Mammary epithelial cell (primary cell): ENCODE measurements at regions not wholly inside any gene's neighbourhood (a gene's known extent, or its start where the extent isn't known, plus 50 kb on each side); places are given as distances from the start of the nearest gene placed in this dataset.

Experiments used
- EZH2 ChIP-seq: IDR thresholded peaks from 2 replicates; pipeline ENCODE4 v1.6.1; 2012; ENCODE audit warnings: low read length, inconsistent platforms, borderline replicate concordance
- TF ChIP-seq, protein P1 (sequence below), 2 donors: IDR thresholded peaks in 1 of 2; conservative IDR thresholded peaks in 1 of 2; 2 replicates each; pipeline ENCODE4 v1.5.1; 2011 to 2012; ENCODE audit warnings: inconsistent platforms in 2 of 2, low read length in 2 of 2, mild to moderate bottlenecking in 2 of 2, control low read depth in 1 of 2, low read depth in 1 of 2; ENCODE audit not compliant: insufficient read depth in 1 of 2; ENCODE audit errors: extremely low read depth in 1 of 2

DNA sequence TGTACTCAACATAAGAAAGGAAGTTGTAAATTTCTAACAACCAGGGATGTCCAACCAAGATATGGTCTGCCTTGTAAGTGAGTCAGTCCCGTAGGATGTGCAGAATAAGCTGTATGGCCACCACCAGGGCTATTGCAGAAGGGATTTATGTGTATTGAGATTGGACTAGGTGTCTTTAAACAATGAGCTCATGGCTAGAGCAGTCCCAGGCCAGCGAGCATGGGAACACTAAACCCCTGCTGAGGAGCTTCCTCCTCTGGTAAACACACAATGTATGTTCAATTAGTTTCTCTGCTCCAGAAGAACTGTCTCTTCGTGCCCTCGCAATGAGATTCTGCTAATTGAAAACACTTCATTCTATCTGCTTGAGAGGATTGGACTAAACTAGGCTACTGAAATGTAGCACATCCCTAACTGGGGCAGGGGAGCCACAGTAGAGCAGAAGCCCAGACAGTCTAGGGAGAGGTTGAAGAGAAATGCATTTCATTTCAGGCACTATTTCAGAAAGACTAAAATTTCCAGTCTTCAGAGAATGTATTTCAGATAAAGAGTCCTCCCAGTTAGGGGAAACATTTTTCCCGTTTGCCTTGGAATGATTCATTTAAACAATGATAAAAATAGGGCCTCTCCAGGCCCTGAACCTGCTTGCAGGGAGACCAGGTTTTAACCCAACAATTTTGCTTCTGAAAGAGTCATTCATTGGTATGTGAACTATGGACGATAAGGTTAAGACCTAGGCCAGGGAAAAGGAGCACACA lies 154.7 kb downstream of the FAM114A2 start:
- TF ChIP-seq, protein P1, sequence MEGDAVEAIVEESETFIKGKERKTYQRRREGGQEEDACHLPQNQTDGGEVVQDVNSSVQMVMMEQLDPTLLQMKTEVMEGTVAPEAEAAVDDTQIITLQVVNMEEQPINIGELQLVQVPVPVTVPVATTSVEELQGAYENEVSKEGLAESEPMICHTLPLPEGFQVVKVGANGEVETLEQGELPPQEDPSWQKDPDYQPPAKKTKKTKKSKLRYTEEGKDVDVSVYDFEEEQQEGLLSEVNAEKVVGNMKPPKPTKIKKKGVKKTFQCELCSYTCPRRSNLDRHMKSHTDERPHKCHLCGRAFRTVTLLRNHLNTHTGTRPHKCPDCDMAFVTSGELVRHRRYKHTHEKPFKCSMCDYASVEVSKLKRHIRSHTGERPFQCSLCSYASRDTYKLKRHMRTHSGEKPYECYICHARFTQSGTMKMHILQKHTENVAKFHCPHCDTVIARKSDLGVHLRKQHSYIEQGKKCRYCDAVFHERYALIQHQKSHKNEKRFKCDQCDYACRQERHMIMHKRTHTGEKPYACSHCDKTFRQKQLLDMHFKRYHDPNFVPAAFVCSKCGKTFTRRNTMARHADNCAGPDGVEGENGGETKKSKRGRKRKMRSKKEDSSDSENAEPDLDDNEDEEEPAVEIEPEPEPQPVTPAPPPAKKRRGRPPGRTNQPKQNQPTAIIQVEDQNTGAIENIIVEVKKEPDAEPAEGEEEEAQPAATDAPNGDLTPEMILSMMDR (conservative IDR thresholded peaks at IDR 0.05 in 1 of 2, IDR thresholded peaks at IDR 0.05 in 1 of 2; ENCODE audit: extremely low read depth in 1 of 2, insufficient read depth in 1 of 2, low read depth in 1 of 2, low read length in 2 of 2): no peak
- no peak for TF ChIP-seq EZH2
